Esophagus (tissue), 2 donors: ENCODE measurements at regions not wholly inside any gene's neighbourhood (a gene's known extent, or its start where the extent isn't known, plus 50 kb on each side); places are given as distances from the start of the nearest gene placed in this dataset.

ENCODE experiments used
- H3K27ac ChIP-seq, 2 donors: one replicate each; pipeline ENCODE4 v1.5.1; 2013; ENCODE audit warnings: low read depth in 2 of 2, mild to moderate bottlenecking in 2 of 2, inconsistent platforms in 1 of 2, low read length in 1 of 2, moderate library complexity in 1 of 2
- H3K27me3 ChIP-seq, 2 donors: one replicate each; pipeline ENCODE4 v1.6.1; 2013; ENCODE audit warnings: low read length in 2 of 2, control low read depth in 1 of 2, mild to moderate bottlenecking in 1 of 2; ENCODE audit not compliant: insufficient read depth in 2 of 2, control insufficient read depth in 1 of 2
- H3K36me3 ChIP-seq, 2 donors: one replicate each; pipeline ENCODE4 v1.6.1; 2013; ENCODE audit warnings: low read length in 1 of 2; ENCODE audit not compliant: control insufficient read depth in 2 of 2, insufficient read depth in 2 of 2
- H3K4me1 ChIP-seq, 2 donors: one replicate each; pipeline ENCODE4 v1.6.1; 2013; ENCODE audit warnings: low read length in 1 of 2; ENCODE audit not compliant: control insufficient read depth in 2 of 2, insufficient read depth in 2 of 2
- H3K4me3 ChIP-seq, 2 donors: one replicate each; pipeline ENCODE4 v1.5.1; 2013; ENCODE audit warnings: low read length in 2 of 2, mild to moderate bottlenecking in 2 of 2, low read depth in 1 of 2, moderate library complexity in 1 of 2
- H3K9me3 ChIP-seq, 2 donors: one replicate each; pipeline ENCODE4 v1.6.1; 2013; ENCODE audit warnings: mild to moderate bottlenecking in 2 of 2, low read depth in 1 of 2, low read length in 1 of 2, moderate library complexity in 1 of 2; ENCODE audit not compliant: control insufficient read depth in 2 of 2, insufficient read depth in 1 of 2
- WGBS, 2 donors: extraction: QIAGEN DNeasy Blood & Tissue Kit; methylation state at CpG; one replicate each; pipeline ENCODE4 v1.1.7; 2013; 5-methylcytosine and 5-hydroxymethylcytosine counted together
- donor health status: healthy with polysubstance abuse.
- donor health status: Bipolar disorder and iron deficiency.

DNA sequence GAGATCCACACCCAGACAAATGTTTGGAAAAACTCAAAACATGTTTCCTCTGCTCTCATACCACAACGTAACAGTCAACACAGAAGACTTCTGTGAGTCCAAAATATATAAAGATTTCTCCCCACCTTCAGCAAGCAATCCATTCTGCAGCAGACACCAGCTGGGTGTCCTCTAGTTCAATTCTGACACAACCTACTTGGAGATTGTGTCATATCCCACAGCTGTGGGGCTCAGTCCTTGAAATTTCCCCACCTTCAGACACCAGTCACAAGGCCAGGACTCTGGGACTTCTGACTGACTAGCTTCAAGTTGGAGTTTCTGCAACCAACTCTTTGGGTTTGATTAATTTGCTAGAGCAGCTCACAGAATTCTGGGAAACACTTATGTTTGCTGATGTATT, 244.8 kb upstream of the CDYL start:
- H3K27ac ChIP-seq, result no peak overlapping the region
- H3K4me1 ChIP-seq, result no peaks in the 10 kb centered on the region
- H3K36me3 ChIP-seq, result no peaks in the 10 kb centered on the region
- no peaks in the 10 kb centered on the region for H3K9me3 ChIP-seq
- no peak overlapping the region for H3K4me3 ChIP-seq
- no peaks in the 10 kb centered on the region for H3K27me3 ChIP-seq
- 59 to 68% methylated on average over 1 of the region's 1 CpG for WGBS, 2 donors

- WGBS, 2 donors, result 80 to 81% methylated on average over 7 of the region's 7 CpGs
- Histone ChIP-seq H3K4me1 (no peaks in the 10 kb centered on the region), H3K4me3 (no peak overlapping the region), H3K27me3 (no peaks in the 10 kb centered on the region), H3K27ac (no peak overlapping the region), H3K9me3 (no peaks in the 10 kb centered on the region), H3K36me3 (no peaks in the 10 kb centered on the region)
Measured at GRCh38 chr6:4522453-4522852, 253.8 kb upstream of the CDYL start.

DNA sequence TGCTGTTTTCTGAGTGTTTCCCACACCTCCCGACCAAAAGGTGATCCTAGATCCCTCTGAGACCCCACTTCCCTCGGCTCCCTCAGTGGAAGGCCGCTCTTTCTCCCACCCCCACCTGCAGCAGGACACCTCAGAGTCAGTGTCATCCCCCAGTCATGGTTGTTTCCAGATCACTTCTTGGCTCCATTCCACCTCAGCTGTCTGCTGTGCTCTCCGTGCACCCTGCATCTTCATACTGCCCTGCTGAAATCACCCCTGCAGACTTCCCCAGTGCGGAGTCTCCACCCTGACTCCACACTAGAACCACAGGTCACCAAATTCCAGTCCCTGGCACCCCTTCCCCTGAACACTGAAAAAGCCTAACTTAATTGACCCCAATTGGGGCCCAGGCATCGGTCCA, 255.1 kb upstream of the CDYL start:
- Histone ChIP-seq H3K27me3 (no peaks in the 10 kb centered on the region), H3K9me3 (no peaks in the 10 kb centered on the region), H3K36me3 (no peaks in the 10 kb centered on the region), H3K4me3 (no peak overlapping the region), H3K27ac (no peak overlapping the region), H3K4me1 (no peaks in the 10 kb centered on the region)
- 74% methylated on average over 6 of the region's 6 CpGs for WGBS, 2 donors

DNA sequence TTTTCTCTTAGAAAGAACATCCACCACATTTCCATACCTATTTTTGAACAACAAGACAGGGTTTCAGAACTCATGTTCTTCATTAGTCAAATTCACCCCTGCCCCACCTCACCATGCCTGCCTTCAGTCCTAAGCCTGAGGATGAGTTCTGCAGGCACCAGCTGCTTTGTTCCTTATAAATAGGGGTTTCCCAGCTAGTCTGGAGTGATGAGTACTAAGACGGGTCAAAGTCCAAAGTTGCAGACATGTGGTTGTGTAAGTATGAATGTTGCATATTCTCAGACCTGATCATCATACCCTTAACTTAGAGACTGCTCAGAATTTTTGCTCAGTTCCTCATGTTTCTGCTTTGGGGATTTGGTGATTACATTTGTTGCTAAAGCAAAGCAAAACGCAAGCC, 257.7 kb upstream of the CDYL start:
- Histone ChIP-seq H3K27me3 (no peaks in the 10 kb centered on the region), H3K27ac (no peak overlapping the region), H3K9me3 (no peaks in the 10 kb centered on the region), H3K36me3 (no peaks in the 10 kb centered on the region), H3K4me3 (no peak overlapping the region), H3K4me1 (no peaks in the 10 kb centered on the region)
- WGBS, 2 donors, result 70 to 72% methylated on average over 2 of the region's 2 CpGs

DNA sequence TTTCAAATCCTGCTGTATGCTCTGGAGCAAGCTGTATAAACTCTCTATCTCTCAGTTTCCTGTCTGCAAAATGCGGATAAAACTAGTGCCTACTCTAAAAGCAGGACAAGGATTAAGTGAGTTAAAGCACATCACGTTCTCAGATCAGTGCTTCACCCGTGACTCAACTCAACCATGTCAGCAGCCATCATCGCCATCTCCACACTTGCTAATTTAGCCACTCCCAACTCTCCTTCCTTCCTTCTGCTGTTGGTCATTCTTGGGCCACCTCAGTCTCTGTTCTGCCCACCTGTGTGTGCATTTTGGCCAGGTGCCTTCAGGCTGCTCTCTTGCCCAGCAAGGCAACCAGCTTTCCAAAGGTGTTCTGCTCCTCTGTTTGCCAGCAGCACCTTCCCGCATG, 260.0 kb upstream of the CDYL start:
- Histone ChIP-seq H3K36me3 (no peaks in the 10 kb centered on the region), H3K27ac (no peak overlapping the region), H3K4me3 (no peak overlapping the region), H3K4me1 (no peaks in the 10 kb centered on the region), H3K27me3 (no peaks in the 10 kb centered on the region), H3K9me3 (no peaks in the 10 kb centered on the region)
- 76 to 77% methylated on average over 5 of the region's 5 CpGs for WGBS, 2 donors

DNA sequence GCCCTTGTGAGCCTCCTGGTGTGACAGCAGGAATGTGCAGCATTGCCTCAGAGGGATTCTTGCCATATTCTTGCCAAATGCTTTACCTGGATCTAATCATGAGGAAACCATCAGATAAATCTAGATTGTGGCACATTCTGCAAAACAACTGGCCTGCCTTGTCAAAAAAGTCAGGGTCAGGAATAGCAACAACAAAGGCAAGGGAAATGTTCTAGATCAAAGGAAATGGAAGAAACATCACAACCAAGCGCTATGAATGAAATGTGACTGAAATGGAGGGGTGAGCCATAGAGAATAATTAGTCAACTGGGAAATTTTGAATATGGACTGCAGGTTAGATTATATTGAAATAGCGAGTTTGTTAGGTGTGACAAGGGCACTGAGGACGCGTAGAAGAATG, 262.6 kb upstream of the CDYL start:
- Histone ChIP-seq H3K9me3 (no peaks in the 10 kb centered on the region), H3K27me3 (no peaks in the 10 kb centered on the region), H3K4me3 (no peak overlapping the region), H3K36me3 (no peaks in the 10 kb centered on the region), H3K4me1 (peaks cover 0 to 2% of the 10 kb centered on the region in 2 donors), H3K27ac (no peak overlapping the region)
- WGBS, 2 donors, result 91 to 92% methylated on average over 4 of the region's 4 CpGs

DNA sequence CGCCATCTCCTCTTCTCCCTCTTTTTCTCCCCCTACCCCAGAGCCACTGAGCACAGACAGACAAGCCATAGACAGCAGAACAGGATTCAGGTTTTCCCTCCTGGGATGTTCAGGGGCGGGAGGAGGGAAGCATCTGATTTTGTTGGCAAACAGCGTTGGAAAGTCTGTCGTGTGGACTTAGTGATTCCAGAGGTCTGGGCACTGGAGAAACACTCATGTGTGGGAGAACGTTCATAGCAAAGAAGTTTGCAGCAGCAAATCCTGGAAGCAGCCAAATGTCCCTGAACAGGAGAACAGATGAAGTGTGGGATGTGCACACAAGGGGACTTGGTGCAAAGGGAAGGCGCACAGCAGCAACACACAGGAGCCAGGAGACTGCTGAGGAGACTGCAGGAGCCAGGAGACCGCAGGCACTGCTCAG, 264.1 kb upstream of the CDYL start:
- no peaks in the 10 kb centered on the region for H3K9me3 ChIP-seq
- H3K36me3 ChIP-seq, result no peaks in the 10 kb centered on the region
- H3K4me1 ChIP-seq, result peaks cover 0 to 2% of the 10 kb centered on the region in 2 donors
- 68 to 70% methylated on average over 7 of the region's 7 CpGs for WGBS, 2 donors
- H3K4me3 ChIP-seq, result no peak overlapping the region
- H3K27me3 ChIP-seq, result no peaks in the 10 kb centered on the region
- H3K27ac ChIP-seq, result no peak overlapping the region

DNA sequence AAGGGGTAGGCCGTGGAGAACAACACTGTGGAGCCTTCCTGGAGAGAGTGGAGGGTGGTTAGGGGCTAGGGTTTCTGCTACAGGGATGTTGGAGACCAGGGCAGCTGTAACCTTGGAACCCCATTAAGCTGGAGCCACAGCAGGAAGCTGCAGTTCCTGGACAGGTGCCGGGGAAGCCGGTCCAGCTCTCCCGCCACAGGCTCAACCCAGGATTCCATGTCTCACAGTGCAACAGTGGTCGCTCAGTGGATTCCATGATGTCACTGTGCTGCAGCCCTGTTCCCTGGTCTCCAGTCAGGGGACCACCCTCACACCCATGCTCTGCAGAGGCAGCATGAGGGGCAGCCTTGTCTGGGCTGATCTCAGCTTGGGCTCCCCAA, 264.6 kb upstream of the CDYL start:
- WGBS, 2 donors, result 77 to 85% methylated on average over 5 of the region's 5 CpGs
- Histone ChIP-seq H3K36me3 (no peaks in the 10 kb centered on the region), H3K4me3 (no peak overlapping the region), H3K27ac (no peak overlapping the region), H3K27me3 (no peaks in the 10 kb centered on the region), H3K9me3 (no peaks in the 10 kb centered on the region), H3K4me1 (peaks cover 0 to 2% of the 10 kb centered on the region in 2 donors)

DNA sequence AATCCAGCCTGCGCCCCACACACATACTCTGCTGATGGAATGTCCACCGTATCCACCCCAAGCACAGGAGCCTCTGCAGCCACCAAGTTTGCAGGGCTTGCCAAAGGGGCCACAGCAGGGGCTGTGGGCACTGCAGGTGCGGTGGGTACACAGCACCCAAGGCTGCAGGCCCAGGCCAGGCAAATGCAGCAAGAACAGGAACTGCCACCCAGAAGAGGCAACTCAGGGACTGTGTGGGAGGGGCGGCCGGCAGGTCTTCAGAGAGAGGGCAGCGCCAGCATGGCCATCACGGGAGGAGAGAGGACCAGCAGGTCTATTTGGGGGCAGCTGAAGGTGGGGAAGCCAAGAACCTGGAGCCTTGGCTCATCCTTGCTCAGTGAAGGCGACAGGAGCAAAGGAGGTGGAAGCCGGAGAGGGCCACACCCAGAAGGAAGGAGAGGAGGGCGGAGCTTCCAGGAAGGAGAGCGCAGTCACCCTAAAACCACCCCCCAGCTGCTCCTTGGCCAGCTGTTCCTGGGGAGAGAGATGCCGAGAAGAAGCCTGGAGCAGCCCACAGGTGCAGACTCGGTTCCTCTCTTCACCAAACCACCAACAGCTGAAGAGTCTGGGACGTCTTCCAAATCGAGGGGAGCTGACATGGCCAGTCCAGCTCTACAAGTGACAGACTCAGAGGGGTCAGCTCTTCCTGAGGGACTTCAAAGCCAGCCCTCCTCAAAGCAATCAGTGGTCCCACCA, 265.1 kb upstream of the CDYL start:
- H3K27me3 ChIP-seq, result no peaks in the 10 kb centered on the region
- 79 to 83% methylated on average over 15 of the region's 15 CpGs for WGBS, 2 donors
- no peaks in the 10 kb centered on the region for H3K36me3 ChIP-seq
- peaks cover 0 to 3% of the 10 kb centered on the region in 2 donors for H3K4me1 ChIP-seq
- H3K4me3 ChIP-seq, result no peak overlapping the region
- no peaks in the 10 kb centered on the region for H3K9me3 ChIP-seq
- no peak overlapping the region for H3K27ac ChIP-seq

GRCh38 chr6:4510317-4510716, 265.9 kb upstream of the CDYL start:
- Histone ChIP-seq H3K27ac (no peak overlapping the region), H3K27me3 (no peaks in the 10 kb centered on the region), H3K36me3 (no peaks in the 10 kb centered on the region), H3K4me3 (no peak overlapping the region), H3K9me3 (no peaks in the 10 kb centered on the region), H3K4me1 (peaks cover 0 to 3% of the 10 kb centered on the region in 2 donors)
- 90 to 93% methylated on average over 6 of the region's 6 CpGs for WGBS, 2 donors
